Stimulated activated CD8-positive, alpha-beta memory T cell treated with anti-CD3 and anti-CD28 coated beads, Interleukin-4, amount 100 ng/mL, for 24 hours (primary cell): ENCODE measurements at regions not wholly inside any gene's neighbourhood (a gene's known extent, or its start where the extent isn't known, plus 50 kb on each side); places are given as distances from the start of the nearest gene placed in this dataset.
"Not testable (repeated sequence)": the region's sequence is repeated elsewhere in the genome, so short reads cannot be mapped to it uniquely, and the experiment has no call there.

Experiments used
- DNase-seq: peaks from one replicate; pipeline ENCODE4 v3.0.0-alpha.2; 2020; ENCODE audit warnings: low read depth

- no peak for DNase-seq
These were observed 84.7 kb downstream of the URB2 start for GRCh38 chr1:229710746-229711145.

GRCh38 chr1:229714306-229714705 is 88.3 kb downstream of the URB2 start:
- no peak for DNase-seq

GRCh38 chr1:229714964-229715603 is 89.0 kb downstream of the URB2 start:
- DNase-seq = peak; percentile 14

- no peak for DNase-seq
These were observed 90.0 kb downstream of the URB2 start for GRCh38 chr1:229716069-229716468.

- DNase-seq = no peak
These were observed 90.7 kb downstream of the URB2 start for GRCh38 chr1:229716704-229717103.

- DNase-seq = no peak
These were observed 91.9 kb downstream of the URB2 start for GRCh38 chr1:229717786-229718576.

GRCh38 chr1:229726061-229726460 is 100.0 kb downstream of the URB2 start:
- no peak for DNase-seq

GRCh38 chr1:229729916-229730315 is 103.9 kb downstream of the URB2 start:
- DNase-seq = no peak

- no peak for DNase-seq
These were observed 104.5 kb downstream of the URB2 start for GRCh38 chr1:229730573-229730972.

GRCh38 chr1:229732061-229732460 is 106.0 kb downstream of the URB2 start:
- no peak for DNase-seq

GRCh38 chr1:229736376-229736775 is 110.3 kb downstream of the URB2 start:
- DNase-seq = no peak

- DNase-seq = not testable (repeated sequence)
These were observed 116.6 kb downstream of the URB2 start for GRCh38 chr1:229742614-229743013.

- no peak for DNase-seq
These were observed 123.9 kb downstream of the URB2 start for GRCh38 chr1:229749992-229750391.

- no peak for DNase-seq
These were observed 125.6 kb downstream of the URB2 start for GRCh38 chr1:229751610-229752009.

- no peak for DNase-seq
These were observed 126.6 kb downstream of the URB2 start for GRCh38 chr1:229752679-229753078.

GRCh38 chr1:229753764-229754551 is 127.9 kb downstream of the URB2 start:
- no peak for DNase-seq

GRCh38 chr1:229756666-229757065 is 130.6 kb downstream of the URB2 start:
- no peak for DNase-seq

- no peak for DNase-seq
These were observed 131.2 kb downstream of the URB2 start for GRCh38 chr1:229757226-229757625.

GRCh38 chr1:229758101-229759036 is 132.3 kb downstream of the URB2 start:
- DNase-seq = no peak

- DNase-seq = no peak
These were observed 133.0 kb downstream of the URB2 start for GRCh38 chr1:229759037-229759435.

GRCh38 chr1:229759586-229759985 is 133.5 kb downstream of the URB2 start:
- DNase-seq = no peak
